Fibroblast of lung (primary cell): ENCODE measurements at regions not wholly inside any gene's neighbourhood (a gene's known extent, or its start where the extent isn't known, plus 50 kb on each side); places are given as distances from the start of the nearest gene placed in this dataset.

Experiments
- DNase-seq, 2 donors: peaks; one replicate each; pipeline versions ENCODE4 v3.0.0 to v3.0.0-alpha.2; 2010; ENCODE audit warnings: low read depth in 2 of 2
- H2AFZ ChIP-seq: 2 replicates; pipeline ENCODE4 v1.5.1; 2012; ENCODE audit warnings: low read length, control low read depth, inconsistent platforms
- H3K27ac ChIP-seq: 2 replicates; pipeline ENCODE4 v1.5.1; 2011; ENCODE audit warnings: low read length, control low read depth; ENCODE audit not compliant: insufficient read depth
- H3K27me3 ChIP-seq: 2 replicates; pipeline ENCODE4 v1.5.1; 2011; ENCODE audit warnings: mild to moderate bottlenecking, low read length; ENCODE audit not compliant: control insufficient read depth, insufficient read depth
- H3K36me3 ChIP-seq: 2 replicates; pipeline ENCODE4 v1.5.1; 2011; ENCODE audit warnings: low read length; ENCODE audit not compliant: control insufficient read depth, insufficient read depth
- H3K4me1 ChIP-seq: 2 replicates; pipeline ENCODE4 v1.5.1; 2011; ENCODE audit warnings: low read length; ENCODE audit not compliant: control insufficient read depth, insufficient read depth; ENCODE audit errors: extremely low read depth
- H3K4me2 ChIP-seq: 2 replicates; pipeline ENCODE4 v1.5.1; 2011; ENCODE audit warnings: low read length, control low read depth; ENCODE audit not compliant: insufficient read depth; ENCODE audit errors: extremely low read depth
- H3K4me3 ChIP-seq, 4 experiments: fragments of 200-600 bp in 1 of 4; sonication (generic) in 1 of 4; replicated peaks in 1 of 4; 2 replicates each; pipeline ENCODE4 v1.5.1; 2011 to 2016; ENCODE audit warnings: low read length in 4 of 4, low read depth in 3 of 4, mild to moderate bottlenecking in 3 of 4, control low read depth in 2 of 4, inconsistent platforms in 1 of 4, mixed read lengths in 1 of 4; ENCODE audit not compliant: insufficient read depth in 1 of 4; ENCODE audit errors: control extremely low read depth in 1 of 4
- H3K79me2 ChIP-seq: 2 replicates; pipeline ENCODE4 v1.5.1; 2012; ENCODE audit warnings: mild to moderate bottlenecking, low read length, inconsistent platforms; ENCODE audit not compliant: control insufficient read depth, insufficient read depth
- H3K9ac ChIP-seq: 2 replicates; pipeline ENCODE4 v1.5.1; 2011; ENCODE audit warnings: mild to moderate bottlenecking, low read length, control low read depth; ENCODE audit not compliant: insufficient read depth
- H3K9me3 ChIP-seq: 2 replicates; pipeline ENCODE4 v1.5.1; 2012; ENCODE audit warnings: low read depth, low read length; ENCODE audit not compliant: control insufficient read depth, insufficient read depth
- H4K20me1 ChIP-seq: 2 replicates; pipeline ENCODE4 v1.5.1; 2011; ENCODE audit warnings: low read length; ENCODE audit not compliant: control insufficient read depth, insufficient read depth; ENCODE audit errors: extremely low read depth
- EZH2 ChIP-seq: IDR thresholded peaks from 2 replicates; pipeline ENCODE4 v1.5.1; 2012; ENCODE audit warnings: low read length, control low read depth, mild to moderate bottlenecking; ENCODE audit errors: missing control alignments
- TF ChIP-seq, protein P1 (sequence below), 2 donors: IDR thresholded peaks in 1 of 2; conservative IDR thresholded peaks in 1 of 2; 1 replicate in 1 of 2; 2 replicates in 1 of 2; pipeline ENCODE4 v1.5.1; 2011 to 2012; ENCODE audit warnings: low read length in 2 of 2, control low read depth in 1 of 2, inconsistent platforms in 1 of 2, low read depth in 1 of 2, mild to moderate bottlenecking in 1 of 2

GRCh38 chr1:82266351-82266750 lies 465.6 kb downstream of the ADGRL2 start:
- Histone ChIP-seq H3K9me3 (no peaks in the 10 kb centered on the region), H3K4me3 (no peak overlapping the region), H3K4me1 (no peaks in the 10 kb centered on the region), H3K27ac (no peak overlapping the region), H4K20me1 (no peaks in the 10 kb centered on the region), H3K36me3 (no peaks in the 10 kb centered on the region), H2AFZ (no peak overlapping the region), H3K4me2 (no peak overlapping the region), H3K9ac (no peak overlapping the region), H3K27me3 (no peaks in the 10 kb centered on the region), H3K79me2 (no peaks in the 10 kb centered on the region)
- no peak for DNase-seq
- TF ChIP-seq EZH2 = no peak
- TF ChIP-seq, protein P1, sequence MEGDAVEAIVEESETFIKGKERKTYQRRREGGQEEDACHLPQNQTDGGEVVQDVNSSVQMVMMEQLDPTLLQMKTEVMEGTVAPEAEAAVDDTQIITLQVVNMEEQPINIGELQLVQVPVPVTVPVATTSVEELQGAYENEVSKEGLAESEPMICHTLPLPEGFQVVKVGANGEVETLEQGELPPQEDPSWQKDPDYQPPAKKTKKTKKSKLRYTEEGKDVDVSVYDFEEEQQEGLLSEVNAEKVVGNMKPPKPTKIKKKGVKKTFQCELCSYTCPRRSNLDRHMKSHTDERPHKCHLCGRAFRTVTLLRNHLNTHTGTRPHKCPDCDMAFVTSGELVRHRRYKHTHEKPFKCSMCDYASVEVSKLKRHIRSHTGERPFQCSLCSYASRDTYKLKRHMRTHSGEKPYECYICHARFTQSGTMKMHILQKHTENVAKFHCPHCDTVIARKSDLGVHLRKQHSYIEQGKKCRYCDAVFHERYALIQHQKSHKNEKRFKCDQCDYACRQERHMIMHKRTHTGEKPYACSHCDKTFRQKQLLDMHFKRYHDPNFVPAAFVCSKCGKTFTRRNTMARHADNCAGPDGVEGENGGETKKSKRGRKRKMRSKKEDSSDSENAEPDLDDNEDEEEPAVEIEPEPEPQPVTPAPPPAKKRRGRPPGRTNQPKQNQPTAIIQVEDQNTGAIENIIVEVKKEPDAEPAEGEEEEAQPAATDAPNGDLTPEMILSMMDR (conservative IDR thresholded peaks at IDR 0.05 in 1 of 2, IDR thresholded peaks at IDR 0.05 in 1 of 2; ENCODE audit: low read depth in 1 of 2, low read length in 2 of 2) = no peak

DNA sequence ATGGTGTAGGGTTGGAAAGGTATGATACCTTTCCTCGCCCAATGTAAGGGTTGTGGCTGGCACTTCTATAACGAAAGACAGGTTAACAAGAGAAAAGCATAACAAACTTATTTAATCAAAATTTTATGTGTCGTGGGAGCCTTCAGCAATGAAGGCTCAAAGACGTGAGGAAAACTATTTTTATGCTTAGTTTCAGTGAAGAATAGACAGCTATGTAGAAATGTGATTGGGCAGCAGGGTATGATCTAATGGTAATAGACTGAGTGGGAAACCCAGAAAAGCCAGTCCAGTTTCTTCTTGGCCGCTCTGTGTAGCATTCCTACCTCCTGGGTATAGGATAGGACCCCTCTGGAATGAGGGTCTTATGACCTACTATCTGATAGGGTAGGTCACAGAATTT lies 464.7 kb downstream of the ADGRL2 start:
- H3K4me2 ChIP-seq = no peak overlapping the region
- H4K20me1 ChIP-seq = no peaks in the 10 kb centered on the region
- no peaks in the 10 kb centered on the region for H3K27me3 ChIP-seq
- H3K9ac ChIP-seq = no peak overlapping the region
- H2AFZ ChIP-seq = no peak overlapping the region
- TF ChIP-seq, protein P1 (conservative IDR thresholded peaks at IDR 0.05 in 1 of 2, IDR thresholded peaks at IDR 0.05 in 1 of 2; ENCODE audit: low read depth in 1 of 2, low read length in 2 of 2) = no peak
- no peak for TF ChIP-seq EZH2
- no peaks in the 10 kb centered on the region for H3K9me3 ChIP-seq
- no peaks in the 10 kb centered on the region for H3K79me2 ChIP-seq
- H3K27ac ChIP-seq = no peak overlapping the region
- H3K4me1 ChIP-seq = no peaks in the 10 kb centered on the region
- no peak overlapping the region for H3K4me3 ChIP-seq
- no peaks in the 10 kb centered on the region for H3K36me3 ChIP-seq
- DNase-seq = no peak

DNA sequence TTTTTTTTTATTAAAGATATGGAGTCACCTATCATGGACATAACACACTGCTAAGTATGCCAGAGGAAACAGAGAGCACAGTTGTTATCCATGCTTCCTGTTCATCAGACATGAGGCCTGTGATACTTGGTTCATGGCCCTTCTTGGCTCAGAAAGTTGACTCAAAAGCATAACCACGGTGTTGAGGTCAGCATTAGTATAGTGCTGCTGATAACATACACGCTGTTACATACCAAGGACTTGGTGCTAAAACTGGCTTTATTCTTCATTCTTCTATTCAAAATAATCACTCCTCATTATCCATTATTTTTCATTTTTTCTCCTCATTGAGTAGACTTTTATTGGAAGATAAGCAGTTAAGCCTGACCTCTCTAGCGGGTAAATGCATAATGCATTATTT lies 464.1 kb downstream of the ADGRL2 start:
- Histone ChIP-seq H3K4me1 (no peaks in the 10 kb centered on the region), H2AFZ (no peak overlapping the region), H3K4me3 (no peak overlapping the region), H3K9me3 (no peaks in the 10 kb centered on the region), H3K9ac (no peak overlapping the region), H3K4me2 (no peak overlapping the region), H3K27me3 (no peaks in the 10 kb centered on the region), H3K36me3 (no peaks in the 10 kb centered on the region), H3K79me2 (no peaks in the 10 kb centered on the region), H3K27ac (no peak overlapping the region), H4K20me1 (no peaks in the 10 kb centered on the region)
- TF ChIP-seq EZH2 = no peak
- TF ChIP-seq, protein P1 (conservative IDR thresholded peaks at IDR 0.05 in 1 of 2, IDR thresholded peaks at IDR 0.05 in 1 of 2; ENCODE audit: low read depth in 1 of 2, low read length in 2 of 2) = no peak
- no peak for DNase-seq
